Neural cell (in vitro differentiated cells): ENCODE measurements at regions not wholly inside any gene's neighbourhood (a gene's known extent, or its start where the extent isn't known, plus 50 kb on each side); places are given as distances from the start of the nearest gene placed in this dataset.

Source experiments
- H2AFZ ChIP-seq: fragments of 200-600, 300-800 bp; sonication (generic), shearing (Covaris generic); 2 replicates; pipeline ENCODE4 v1.6.0; 2014; ENCODE audit warnings: low read depth, mild to moderate bottlenecking, antibody characterized with exemption, low read length, moderate library complexity
- H3F3A ChIP-seq: fragments of 200-600 bp; shearing (Covaris generic); 2 replicates; pipeline ENCODE4 v1.6.1; 2016; ENCODE audit warnings: mild to moderate bottlenecking, moderate library complexity, mixed read lengths, antibody characterized with exemption, low read length; ENCODE audit not compliant: insufficient read depth, poor library complexity, severe bottlenecking
- H3K27ac ChIP-seq: fragments of 200-600, 300-800 bp; sonication (generic), shearing (Covaris generic); 2 replicates; pipeline ENCODE4 v1.5.1; 2014; ENCODE audit warnings: mild to moderate bottlenecking, low read length, moderate library complexity
- H3K27me3 ChIP-seq: fragments of 300-800, 200-600 bp; sonication (generic), shearing (Covaris generic); 2 replicates; pipeline ENCODE4 v1.6.0; 2014; ENCODE audit warnings: mild to moderate bottlenecking, low read depth, low read length, moderate library complexity; ENCODE audit not compliant: insufficient read depth
- H3K36me3 ChIP-seq: fragments of 300-800, 200-600 bp; sonication (generic), shearing (Covaris generic); 2 replicates; pipeline ENCODE4 v1.5.1; 2014; ENCODE audit warnings: mild to moderate bottlenecking, antibody characterized with exemption, low read length, moderate library complexity; ENCODE audit not compliant: insufficient read depth
- H3K4me2 ChIP-seq: fragments of 300-800, 200-600 bp; sonication (generic), shearing (Covaris generic); 2 replicates; pipeline ENCODE4 v1.6.0; 2014; ENCODE audit warnings: mild to moderate bottlenecking, low read length
- H3K4me3 ChIP-seq: fragments of 300-800, 200-600 bp; sonication (generic), shearing (Covaris generic); 2 replicates; pipeline ENCODE4 v1.5.1; 2014; ENCODE audit warnings: mild to moderate bottlenecking, low read length, moderate library complexity
- H3K79me2 ChIP-seq: fragments of 200-600 bp; shearing (Covaris generic); replicated peaks from 2 replicates; pipeline ENCODE4 v1.6.0; 2014; ENCODE audit warnings: mild to moderate bottlenecking, low read length, moderate library complexity; ENCODE audit not compliant: insufficient read depth
- H3K9ac ChIP-seq: fragments of 300-800, 200-600 bp; sonication (generic), shearing (Covaris generic); 2 replicates; pipeline ENCODE4 v1.6.1; 2016; ENCODE audit warnings: mild to moderate bottlenecking, low read length, mixed read lengths
- H3K9me2 ChIP-seq: fragments of 200-600 bp; shearing (Covaris generic); 2 replicates; pipeline ENCODE4 v1.6.1; 2016; ENCODE audit warnings: mild to moderate bottlenecking, low read length, mixed read lengths; ENCODE audit not compliant: insufficient read depth
- H3K9me3 ChIP-seq: fragments of 200-600, 300-800 bp; sonication (generic), shearing (Covaris generic); 2 replicates; pipeline ENCODE4 v1.6.1; 2016; ENCODE audit warnings: mild to moderate bottlenecking, mixed run types, low read length, moderate library complexity, mixed read lengths
- H4K20me1 ChIP-seq: fragments of 200-600 bp; shearing (Covaris generic); 2 replicates; pipeline ENCODE4 v1.6.1; 2016; ENCODE audit warnings: mild to moderate bottlenecking, mixed run types; ENCODE audit not compliant: insufficient read depth
- EP300 ChIP-seq: fragments of 450-650 bp; conservative IDR thresholded peaks from 2 replicates; pipeline ENCODE4 v1.6.1; 2014; ENCODE audit warnings: antibody characterized with exemption, mild to moderate bottlenecking, moderate library complexity; ENCODE audit not compliant: poor library complexity, severe bottlenecking
- EZH2 ChIP-seq: fragments of 200-600, 300-800 bp; shearing (Covaris generic), sonication (generic); IDR thresholded peaks from 2 replicates; pipeline ENCODE4 v1.6.1; 2014; ENCODE audit warnings: antibody characterized with exemption, low read length, borderline replicate concordance, mild to moderate bottlenecking; ENCODE audit not compliant: insufficient read depth, poor library complexity, severe bottlenecking
- MXI1 ChIP-seq: fragments of 450-650 bp; conservative IDR thresholded peaks from 2 replicates; pipeline ENCODE4 v1.6.1; 2014; ENCODE audit warnings: antibody characterized with exemption, mild to moderate bottlenecking; ENCODE audit not compliant: poor library complexity, severe bottlenecking
- POLR2AphosphoS5 ChIP-seq: IDR thresholded peaks from 2 replicates; pipeline ENCODE4 v1.6.1; 2012
- RAD21 ChIP-seq: fragments of 450-650 bp; conservative IDR thresholded peaks from 2 replicates; pipeline ENCODE4 v1.6.1; 2014; ENCODE audit warnings: antibody characterized with exemption, mild to moderate bottlenecking, moderate library complexity
- SMC3 ChIP-seq: fragments of 450-650 bp; conservative IDR thresholded peaks from 2 replicates; pipeline ENCODE4 v1.6.1; 2014; ENCODE audit warnings: antibody characterized with exemption, mild to moderate bottlenecking, moderate library complexity; ENCODE audit not compliant: poor library complexity
- TAF1 ChIP-seq: IDR thresholded peaks from 2 replicates; pipeline ENCODE4 v1.6.1; 2012; ENCODE audit warnings: low read depth
- TF ChIP-seq, protein P1 (sequence below): IDR thresholded peaks from 2 replicates; pipeline ENCODE4 v1.6.1; 2012; ENCODE audit warnings: borderline replicate concordance
- TF ChIP-seq, protein P2 (sequence below): fragments of 450-650 bp; IDR thresholded peaks from 2 replicates; pipeline ENCODE4 v1.5.1; 2014; ENCODE audit warnings: antibody characterized with exemption, mild to moderate bottlenecking, moderate library complexity; ENCODE audit not compliant: poor library complexity, severe bottlenecking

DNA sequence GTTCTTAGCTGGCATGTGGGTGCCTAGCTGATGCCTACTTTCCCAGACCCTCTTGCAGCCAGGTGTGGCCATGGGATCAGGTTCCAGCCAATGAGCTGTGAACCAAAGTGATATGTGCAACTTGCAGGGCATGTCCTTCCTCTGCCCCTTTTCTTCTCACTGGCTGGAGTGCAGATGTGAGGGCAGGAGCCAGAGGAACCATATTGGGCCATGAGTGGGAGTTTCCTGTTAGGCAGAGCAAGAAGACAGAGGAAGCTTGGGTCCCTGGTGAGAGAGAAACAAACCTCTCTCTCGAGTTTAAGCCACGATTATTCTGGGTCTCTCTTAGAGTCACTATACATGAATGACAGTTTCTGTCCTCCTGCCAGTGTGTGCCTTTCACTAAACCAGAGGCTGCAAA is 120.4 kb upstream of the STX18 start:
- Histone ChIP-seq H3K79me2 (no peaks in the 10 kb centered on the region), H3K36me3 (no peaks in the 10 kb centered on the region), H3K9me2 (no peaks in the 10 kb centered on the region), H4K20me1 (no peaks in the 10 kb centered on the region), H3K9ac (no peak overlapping the region), H3F3A (no peaks in the 10 kb centered on the region), H3K27me3 (no peaks in the 10 kb centered on the region), H3K9me3 (no peaks in the 10 kb centered on the region), H3K4me2 (no peak overlapping the region), H2AFZ (no peak overlapping the region), H3K27ac (no peak overlapping the region), H3K4me3 (no peak overlapping the region)
- TF ChIP-seq EZH2, result no peak
- no peak for TF ChIP-seq TAF1
- TF ChIP-seq, protein P1, sequence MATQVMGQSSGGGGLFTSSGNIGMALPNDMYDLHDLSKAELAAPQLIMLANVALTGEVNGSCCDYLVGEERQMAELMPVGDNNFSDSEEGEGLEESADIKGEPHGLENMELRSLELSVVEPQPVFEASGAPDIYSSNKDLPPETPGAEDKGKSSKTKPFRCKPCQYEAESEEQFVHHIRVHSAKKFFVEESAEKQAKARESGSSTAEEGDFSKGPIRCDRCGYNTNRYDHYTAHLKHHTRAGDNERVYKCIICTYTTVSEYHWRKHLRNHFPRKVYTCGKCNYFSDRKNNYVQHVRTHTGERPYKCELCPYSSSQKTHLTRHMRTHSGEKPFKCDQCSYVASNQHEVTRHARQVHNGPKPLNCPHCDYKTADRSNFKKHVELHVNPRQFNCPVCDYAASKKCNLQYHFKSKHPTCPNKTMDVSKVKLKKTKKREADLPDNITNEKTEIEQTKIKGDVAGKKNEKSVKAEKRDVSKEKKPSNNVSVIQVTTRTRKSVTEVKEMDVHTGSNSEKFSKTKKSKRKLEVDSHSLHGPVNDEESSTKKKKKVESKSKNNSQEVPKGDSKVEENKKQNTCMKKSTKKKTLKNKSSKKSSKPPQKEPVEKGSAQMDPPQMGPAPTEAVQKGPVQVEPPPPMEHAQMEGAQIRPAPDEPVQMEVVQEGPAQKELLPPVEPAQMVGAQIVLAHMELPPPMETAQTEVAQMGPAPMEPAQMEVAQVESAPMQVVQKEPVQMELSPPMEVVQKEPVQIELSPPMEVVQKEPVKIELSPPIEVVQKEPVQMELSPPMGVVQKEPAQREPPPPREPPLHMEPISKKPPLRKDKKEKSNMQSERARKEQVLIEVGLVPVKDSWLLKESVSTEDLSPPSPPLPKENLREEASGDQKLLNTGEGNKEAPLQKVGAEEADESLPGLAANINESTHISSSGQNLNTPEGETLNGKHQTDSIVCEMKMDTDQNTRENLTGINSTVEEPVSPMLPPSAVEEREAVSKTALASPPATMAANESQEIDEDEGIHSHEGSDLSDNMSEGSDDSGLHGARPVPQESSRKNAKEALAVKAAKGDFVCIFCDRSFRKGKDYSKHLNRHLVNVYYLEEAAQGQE, result no peak
- TF ChIP-seq MXI1, result no peak

DNA sequence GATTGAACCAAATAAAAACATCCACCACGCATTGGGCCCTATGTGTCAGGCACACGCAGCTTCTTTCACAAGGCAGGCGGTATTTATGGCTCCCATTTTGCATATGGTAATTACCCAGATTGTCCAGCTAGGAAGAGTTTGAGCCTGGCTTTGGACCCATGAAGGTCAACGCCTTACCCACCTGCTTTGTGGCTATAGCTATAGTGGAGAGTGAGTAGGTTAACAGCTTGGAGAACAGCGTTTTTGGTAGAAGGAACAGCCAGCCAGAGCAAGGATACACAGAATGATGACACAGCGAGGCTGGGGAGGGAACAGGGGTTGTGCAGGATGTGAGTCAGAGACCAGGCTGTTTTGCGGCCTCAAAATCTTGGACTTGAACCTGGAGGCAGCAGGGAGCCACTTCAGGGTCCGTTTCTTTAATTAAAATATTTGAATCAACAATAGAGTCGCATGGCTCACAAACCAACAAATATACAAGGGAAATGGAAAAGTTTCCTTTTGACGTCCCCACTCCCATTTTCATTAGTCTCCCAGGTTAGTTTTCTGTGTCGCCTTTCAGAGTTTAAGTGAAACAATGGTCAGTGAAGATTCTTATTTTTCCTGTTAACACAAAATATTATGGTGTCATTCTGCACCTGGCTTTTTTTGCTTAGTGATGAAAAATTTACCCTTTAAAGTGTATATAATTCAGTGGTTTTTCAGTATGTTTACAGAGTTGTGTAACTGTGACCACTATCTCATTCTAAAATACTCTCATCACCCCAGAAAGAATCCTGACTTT is 118.2 kb upstream of the STX18 start:
- Histone ChIP-seq H3K4me3 (no peak overlapping the region), H3K9me2 (no peaks in the 10 kb centered on the region), H3K9me3 (no peaks in the 10 kb centered on the region), H3F3A (no peaks in the 10 kb centered on the region), H3K36me3 (no peaks in the 10 kb centered on the region), H3K27ac (no peak overlapping the region), H3K27me3 (no peaks in the 10 kb centered on the region), H3K9ac (no peak overlapping the region), H3K4me2 (no peak overlapping the region), H3K79me2 (no peaks in the 10 kb centered on the region), H2AFZ (no peak overlapping the region), H4K20me1 (no peaks in the 10 kb centered on the region)
- TF ChIP-seq SMC3, result no peak
- no peak for TF ChIP-seq EP300
- TF ChIP-seq POLR2AphosphoS5, result no peak
- TF ChIP-seq RAD21, result no peak
- TF ChIP-seq, protein P2, sequence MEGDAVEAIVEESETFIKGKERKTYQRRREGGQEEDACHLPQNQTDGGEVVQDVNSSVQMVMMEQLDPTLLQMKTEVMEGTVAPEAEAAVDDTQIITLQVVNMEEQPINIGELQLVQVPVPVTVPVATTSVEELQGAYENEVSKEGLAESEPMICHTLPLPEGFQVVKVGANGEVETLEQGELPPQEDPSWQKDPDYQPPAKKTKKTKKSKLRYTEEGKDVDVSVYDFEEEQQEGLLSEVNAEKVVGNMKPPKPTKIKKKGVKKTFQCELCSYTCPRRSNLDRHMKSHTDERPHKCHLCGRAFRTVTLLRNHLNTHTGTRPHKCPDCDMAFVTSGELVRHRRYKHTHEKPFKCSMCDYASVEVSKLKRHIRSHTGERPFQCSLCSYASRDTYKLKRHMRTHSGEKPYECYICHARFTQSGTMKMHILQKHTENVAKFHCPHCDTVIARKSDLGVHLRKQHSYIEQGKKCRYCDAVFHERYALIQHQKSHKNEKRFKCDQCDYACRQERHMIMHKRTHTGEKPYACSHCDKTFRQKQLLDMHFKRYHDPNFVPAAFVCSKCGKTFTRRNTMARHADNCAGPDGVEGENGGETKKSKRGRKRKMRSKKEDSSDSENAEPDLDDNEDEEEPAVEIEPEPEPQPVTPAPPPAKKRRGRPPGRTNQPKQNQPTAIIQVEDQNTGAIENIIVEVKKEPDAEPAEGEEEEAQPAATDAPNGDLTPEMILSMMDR, result no peak
- TF ChIP-seq EZH2, result no peak
- no peak for TF ChIP-seq TAF1
- no peak for TF ChIP-seq MXI1
- TF ChIP-seq, protein P1, result no peak
